ENCODE measurements at regions not wholly inside any gene's neighbourhood (a gene's known extent, or its start where the extent isn't known, plus 50 kb on each side); places are given as distances from the start of the nearest gene placed in this dataset.

- no peaks in the 10 kb centered on the region for H3K4me1 Mint-ChIP-seq
- H3K27ac Mint-ChIP-seq, result no peak overlapping the region
- no peak for DNase-seq
- Histone ChIP-seq H3K36me3 (ENCODE audit: control insufficient read depth in 2 of 2, extremely low read depth in 1 of 2, insufficient read depth in 1 of 2, low read length in 1 of 2) (no peaks in the 10 kb centered on the region), H3K4me3 (ENCODE audit: control insufficient read depth in 1 of 2, extremely low read depth in 1 of 2, low read length in 1 of 2) (no peak overlapping the region), H3K27me3 (replicated peaks in 1 of 2; ENCODE audit: control insufficient read depth in 2 of 2, extremely low read depth in 1 of 2, insufficient read depth in 2 of 2, low read length in 1 of 2) (no peaks in the 10 kb centered on the region), H3K4me1 (ENCODE audit: control insufficient read depth in 1 of 2, extremely low read depth in 1 of 2, insufficient read depth in 2 of 2, low read length in 2 of 2) (no peaks in the 10 kb centered on the region), H3K27ac (ENCODE audit: low read length) (no peak overlapping the region), H3K9me3 (no peaks in the 10 kb centered on the region)
- no peak overlapping the region for H3K4me3 Mint-ChIP-seq
- no peak for ATAC-seq (replicated peaks in 1 of 4)
- ChIA-PET POLR2A (no interaction called here), CTCF (no interaction called here)
- H3K9me3 Mint-ChIP-seq, result no peaks in the 10 kb centered on the region
- no peaks in the 10 kb centered on the region for H3K27me3 Mint-ChIP-seq
- H3K36me3 Mint-ChIP-seq, result no peaks in the 10 kb centered on the region
- no CpG with 5 or more reads among the region's 3 CpGs for WGBS (ENCODE audit: insufficient coverage)
Observed at GRCh38 chr3:115246461-115247020, 99.5 kb upstream of the ZBTB20 start.

- Histone ChIP-seq H3K4me3 (ENCODE audit: control insufficient read depth in 1 of 2, extremely low read depth in 1 of 2, low read length in 1 of 2) (no peak overlapping the region), H3K4me1 (ENCODE audit: control insufficient read depth in 1 of 2, extremely low read depth in 1 of 2, insufficient read depth in 2 of 2, low read length in 2 of 2) (no peaks in the 10 kb centered on the region), H3K27me3 (replicated peaks in 1 of 2; ENCODE audit: control insufficient read depth in 2 of 2, extremely low read depth in 1 of 2, insufficient read depth in 2 of 2, low read length in 1 of 2) (no peaks in the 10 kb centered on the region), H3K9me3 (no peaks in the 10 kb centered on the region), H3K27ac (ENCODE audit: low read length) (no peak overlapping the region), H3K36me3 (ENCODE audit: control insufficient read depth in 2 of 2, extremely low read depth in 1 of 2, insufficient read depth in 1 of 2, low read length in 1 of 2) (no peaks in the 10 kb centered on the region)
- no peak for ATAC-seq (replicated peaks in 1 of 4)
- H3K4me1 Mint-ChIP-seq, result no peaks in the 10 kb centered on the region
- H3K4me3 Mint-ChIP-seq, result no peak overlapping the region
- no peaks in the 10 kb centered on the region for H3K9me3 Mint-ChIP-seq
- POLR2A ChIA-PET, result no interaction called here
- CTCF ChIA-PET, result no interaction called here
- H3K27me3 Mint-ChIP-seq, result no peaks in the 10 kb centered on the region
- H3K27ac Mint-ChIP-seq, result no peak overlapping the region
- no peak for DNase-seq
- no CpG with 5 or more reads among the region's 2 CpGs for WGBS (ENCODE audit: insufficient coverage)
- H3K36me3 Mint-ChIP-seq, result no peaks in the 10 kb centered on the region
Observed at GRCh38 chr3:115248274-115248673, 101.2 kb upstream of the ZBTB20 start.

GRCh38 chr3:115251509-115251908, 104.4 kb upstream of the ZBTB20 start:
- Mint-ChIP-seq H3K4me3 (no peak overlapping the region), H3K4me1 (no peaks in the 10 kb centered on the region), H3K9me3 (peaks cover 6 to 14% (median 13%) of the 10 kb centered on the region in 3 donors), H3K27me3 (peaks cover 0 to 3% of the 10 kb centered on the region in 2 donors), H3K27ac (no peak overlapping the region), H3K36me3 (no peaks in the 10 kb centered on the region)
- no peak overlapping the region for H3K4me3 ChIP-seq (ENCODE audit: control insufficient read depth in 1 of 2, extremely low read depth in 1 of 2, low read length in 1 of 2)
- H3K27ac ChIP-seq (ENCODE audit: low read length), result no peak overlapping the region
- H3K36me3 ChIP-seq (ENCODE audit: control insufficient read depth in 2 of 2, extremely low read depth in 1 of 2, insufficient read depth in 1 of 2, low read length in 1 of 2), result no peaks in the 10 kb centered on the region
- ChIA-PET CTCF (interaction anchor here in 1 of 2 donors (0.6 kb wide), 1 partner anchor 132 kb away, joined by 4 read pairs; no protein-coding TSS in a partner anchor), POLR2A (no interaction called here)
- H3K27me3 ChIP-seq (replicated peaks in 1 of 2; ENCODE audit: control insufficient read depth in 2 of 2, extremely low read depth in 1 of 2, insufficient read depth in 2 of 2, low read length in 1 of 2), result peaks cover 0 to 9% of the 10 kb centered on the region in 2 experiments
- no peaks in the 10 kb centered on the region for H3K4me1 ChIP-seq (ENCODE audit: control insufficient read depth in 1 of 2, extremely low read depth in 1 of 2, insufficient read depth in 2 of 2, low read length in 2 of 2)
- ATAC-seq (replicated peaks in 1 of 4), result no peak
- no peaks in the 10 kb centered on the region for H3K9me3 ChIP-seq
- DNase-seq, result no peak

GRCh38 chr3:115252679-115253078, 105.6 kb upstream of the ZBTB20 start:
- DNase-seq, result no peak
- Mint-ChIP-seq H3K4me1 (no peaks in the 10 kb centered on the region), H3K36me3 (no peaks in the 10 kb centered on the region), H3K4me3 (no peak overlapping the region), H3K27ac (no peak overlapping the region), H3K27me3 (peaks cover 0 to 3% of the 10 kb centered on the region in 2 donors), H3K9me3 (peaks cover 11 to 21% (median 17%) of the 10 kb centered on the region in 3 donors)
- H3K9me3 ChIP-seq, result no peaks in the 10 kb centered on the region
- H3K27ac ChIP-seq (ENCODE audit: low read length), result no peak overlapping the region
- no peak overlapping the region for H3K4me3 ChIP-seq (ENCODE audit: control insufficient read depth in 1 of 2, extremely low read depth in 1 of 2, low read length in 1 of 2)
- H3K4me1 ChIP-seq (ENCODE audit: control insufficient read depth in 1 of 2, extremely low read depth in 1 of 2, insufficient read depth in 2 of 2, low read length in 2 of 2), result no peaks in the 10 kb centered on the region
- CTCF ChIA-PET, result no interaction called here
- no peak for ATAC-seq (replicated peaks in 1 of 4)
- peaks cover 0 to 9% of the 10 kb centered on the region in 2 experiments for H3K27me3 ChIP-seq (replicated peaks in 1 of 2; ENCODE audit: control insufficient read depth in 2 of 2, extremely low read depth in 1 of 2, insufficient read depth in 2 of 2, low read length in 1 of 2)
- no peaks in the 10 kb centered on the region for H3K36me3 ChIP-seq (ENCODE audit: control insufficient read depth in 2 of 2, extremely low read depth in 1 of 2, insufficient read depth in 1 of 2, low read length in 1 of 2)
- POLR2A ChIA-PET, result interaction anchor here in 1 of 2 donors (0.6 kb wide), 1 partner anchor 126 kb away, joined by 3 read pairs; no protein-coding TSS in a partner anchor

GRCh38 chr3:115254492-115255196, 107.6 kb upstream of the ZBTB20 start:
- ATAC-seq (replicated peaks in 1 of 4) (no peak), DNase-seq (no peak)
- no peaks in the 10 kb centered on the region for H3K36me3 ChIP-seq (ENCODE audit: control insufficient read depth in 2 of 2, extremely low read depth in 1 of 2, insufficient read depth in 1 of 2, low read length in 1 of 2)
- H3K4me3 Mint-ChIP-seq, result no peak overlapping the region
- 93% methylated on average over 19 of the region's 23 CpGs for WGBS (ENCODE audit: insufficient coverage)
- no peaks in the 10 kb centered on the region for H3K4me1 ChIP-seq (ENCODE audit: control insufficient read depth in 1 of 2, extremely low read depth in 1 of 2, insufficient read depth in 2 of 2, low read length in 2 of 2)
- no peak overlapping the region for H3K4me3 ChIP-seq (ENCODE audit: control insufficient read depth in 1 of 2, extremely low read depth in 1 of 2, low read length in 1 of 2)
- ChIA-PET POLR2A (no interaction called here), CTCF (no interaction called here)
- peaks cover 11 to 21% (median 17%) of the 10 kb centered on the region in 3 donors for H3K9me3 Mint-ChIP-seq
- peaks cover 0 to 9% of the 10 kb centered on the region in 2 experiments for H3K27me3 ChIP-seq (replicated peaks in 1 of 2; ENCODE audit: control insufficient read depth in 2 of 2, extremely low read depth in 1 of 2, insufficient read depth in 2 of 2, low read length in 1 of 2)
- no peaks in the 10 kb centered on the region for H3K36me3 Mint-ChIP-seq
- H3K27ac ChIP-seq (ENCODE audit: low read length), result no peak overlapping the region
- no peaks in the 10 kb centered on the region for H3K9me3 ChIP-seq
- no peaks in the 10 kb centered on the region for H3K4me1 Mint-ChIP-seq
- H3K27me3 Mint-ChIP-seq, result peaks cover 0 to 6% of the 10 kb centered on the region in 2 donors
- H3K27ac Mint-ChIP-seq, result no peak overlapping the region

- H3K4me3 Mint-ChIP-seq, result no peak overlapping the region
- Histone ChIP-seq H3K27ac (ENCODE audit: low read length) (no peak overlapping the region), H3K27me3 (replicated peaks in 1 of 2; ENCODE audit: control insufficient read depth in 2 of 2, extremely low read depth in 1 of 2, insufficient read depth in 2 of 2, low read length in 1 of 2) (peaks cover 0 to 9% of the 10 kb centered on the region in 2 experiments), H3K4me3 (ENCODE audit: control insufficient read depth in 1 of 2, extremely low read depth in 1 of 2, low read length in 1 of 2) (no peak overlapping the region), H3K4me1 (ENCODE audit: control insufficient read depth in 1 of 2, extremely low read depth in 1 of 2, insufficient read depth in 2 of 2, low read length in 2 of 2) (no peaks in the 10 kb centered on the region), H3K9me3 (no peaks in the 10 kb centered on the region), H3K36me3 (ENCODE audit: control insufficient read depth in 2 of 2, extremely low read depth in 1 of 2, insufficient read depth in 1 of 2, low read length in 1 of 2) (no peaks in the 10 kb centered on the region)
- H3K27me3 Mint-ChIP-seq, result peaks cover 0 to 6% of the 10 kb centered on the region in 2 donors
- ATAC-seq (replicated peaks in 1 of 4) (no peak), DNase-seq (no peak)
- CTCF ChIA-PET, result no interaction called here
- H3K4me1 Mint-ChIP-seq, result no peaks in the 10 kb centered on the region
- H3K9me3 Mint-ChIP-seq, result peaks cover 11 to 21% (median 17%) of the 10 kb centered on the region in 3 donors
- POLR2A ChIA-PET, result no interaction called here
- 86% methylated on average over 2 of the region's 10 CpGs for WGBS (ENCODE audit: insufficient coverage)
- H3K27ac Mint-ChIP-seq, result no peak overlapping the region
- H3K36me3 Mint-ChIP-seq, result no peaks in the 10 kb centered on the region
Observed at GRCh38 chr3:115255197-115255585, 108.1 kb upstream of the ZBTB20 start.

Measured in T-cell (primary cell).